SKM-1 (cell line): ENCODE measurements at regions not wholly inside any gene's neighbourhood (a gene's known extent, or its start where the extent isn't known, plus 50 kb on each side); places are given as distances from the start of the nearest gene placed in this dataset.
"Not testable (repeated sequence)": the region's sequence is repeated elsewhere in the genome, so short reads cannot be mapped to it uniquely, and the experiment has no call there.

Experiments
- DNase-seq: peaks from one replicate; lab custom pipeline; 2025; ENCODE audit not compliant: unreplicated experiment; lab: John Stamatoyannopoulos, UW

DNA sequence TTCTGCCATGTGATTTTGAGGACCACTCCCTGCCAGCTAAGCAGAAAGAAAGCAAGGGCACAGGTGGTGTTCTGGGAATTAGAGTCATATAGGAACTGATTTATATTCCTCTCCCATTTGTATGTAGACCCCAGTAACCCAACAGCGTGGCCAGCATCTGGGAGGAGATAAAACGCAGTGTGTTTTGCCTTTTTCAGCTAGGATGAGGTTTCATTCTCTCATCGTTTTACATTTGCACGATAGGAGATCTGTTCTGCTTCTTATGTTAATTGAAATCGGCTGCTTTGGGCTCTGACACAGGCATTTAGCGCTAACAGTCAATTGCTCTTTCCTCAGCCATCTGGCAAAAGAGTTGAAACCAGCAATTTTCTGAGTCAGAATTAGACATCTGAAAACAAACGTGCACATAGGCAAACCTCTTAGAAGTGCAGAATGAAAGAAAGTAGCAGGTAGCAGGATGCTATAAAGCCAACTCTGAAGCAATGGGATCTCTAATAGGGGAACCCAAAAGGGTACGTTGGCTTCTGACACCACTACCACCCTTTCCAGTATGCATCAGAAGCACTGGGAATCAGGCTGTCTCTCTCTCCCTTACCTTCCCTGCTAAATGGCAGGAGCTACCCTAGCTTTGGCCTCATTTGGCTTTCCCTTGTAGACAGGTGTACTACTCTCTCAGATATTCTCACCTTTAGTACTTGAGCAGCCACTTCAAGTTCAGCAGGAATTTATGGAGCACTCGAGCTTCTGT, 219.1 kb downstream of the PHLDA1 start:
- no peak for DNase-seq

DNA sequence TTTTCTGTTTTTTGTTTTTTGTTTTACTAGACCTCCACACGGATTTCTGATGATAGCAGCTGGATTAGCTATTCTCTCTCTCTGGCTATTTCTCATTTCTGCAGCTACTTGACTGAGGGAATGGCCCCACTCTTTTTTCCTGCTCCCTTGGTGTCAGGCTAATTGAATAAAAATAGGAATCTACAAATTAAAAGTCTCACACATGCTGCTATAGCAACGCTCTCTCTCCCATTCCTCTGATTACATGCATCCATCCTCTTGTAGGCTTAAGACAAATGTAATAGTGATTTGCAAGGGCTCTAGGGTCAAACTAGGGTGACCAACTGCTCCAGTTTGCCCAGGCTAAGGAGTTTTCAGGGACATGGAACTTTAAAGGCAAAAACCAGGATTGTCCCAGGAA, 221.8 kb downstream of the PHLDA1 start:
- no peak for DNase-seq

DNA sequence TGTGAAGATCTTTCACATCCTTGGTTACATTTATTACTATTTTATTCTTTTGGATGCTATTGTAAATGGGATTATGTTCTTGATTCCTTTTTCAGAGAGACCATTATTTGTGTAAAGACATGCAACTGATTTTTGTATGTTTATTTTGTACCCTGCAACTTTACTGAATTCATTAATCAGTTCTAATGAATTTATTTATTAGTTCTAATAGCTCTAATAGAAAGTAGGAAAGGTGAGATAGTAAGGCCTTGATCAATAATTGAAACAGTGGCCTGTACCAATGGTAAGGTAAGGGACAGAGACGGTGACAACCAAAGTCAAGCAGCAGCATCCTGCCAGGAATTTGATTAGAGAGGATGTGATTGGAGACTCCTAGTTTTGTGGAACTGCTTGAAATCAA, 224.1 kb downstream of the PHLDA1 start:
- DNase-seq, result no peak

DNA sequence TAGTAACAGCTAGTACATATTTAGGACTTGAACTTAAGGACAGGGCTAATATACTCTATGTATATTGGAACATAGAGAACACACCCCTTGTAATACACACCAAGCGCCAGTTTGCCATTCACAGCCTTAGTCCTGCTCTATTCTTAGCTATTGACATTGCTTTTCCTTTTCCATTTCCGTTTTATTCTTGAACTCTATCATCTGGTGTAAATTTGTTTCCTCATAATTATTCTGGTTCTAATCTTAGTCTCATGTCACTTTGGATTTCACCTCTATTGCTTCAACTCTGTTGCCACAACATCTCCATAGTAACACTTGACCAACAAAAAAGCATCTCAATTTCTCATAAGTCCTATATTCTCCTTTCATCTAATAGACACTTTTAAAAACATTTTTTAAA, 225.7 kb downstream of the PHLDA1 start:
- DNase-seq, result no peak

DNA sequence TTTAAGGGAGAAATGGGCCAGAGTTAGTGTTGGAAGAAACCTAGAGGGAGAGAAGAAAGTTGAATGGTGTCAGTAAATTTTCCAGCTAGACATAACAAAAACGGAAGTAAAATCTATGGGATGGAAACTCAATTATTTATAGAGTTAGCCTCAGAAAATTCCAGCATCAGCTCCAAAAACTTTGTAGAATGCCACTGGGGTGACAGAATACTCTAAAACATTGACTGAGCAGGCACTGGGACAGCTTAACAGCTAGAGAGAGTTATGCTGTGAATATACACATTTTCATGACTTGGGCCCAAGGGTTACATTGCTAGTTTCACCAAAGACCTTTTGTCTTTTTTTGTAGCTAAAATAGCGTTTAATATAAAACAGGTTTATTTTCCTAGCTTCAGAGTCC, 226.3 kb downstream of the PHLDA1 start:
- no peak for DNase-seq

DNA sequence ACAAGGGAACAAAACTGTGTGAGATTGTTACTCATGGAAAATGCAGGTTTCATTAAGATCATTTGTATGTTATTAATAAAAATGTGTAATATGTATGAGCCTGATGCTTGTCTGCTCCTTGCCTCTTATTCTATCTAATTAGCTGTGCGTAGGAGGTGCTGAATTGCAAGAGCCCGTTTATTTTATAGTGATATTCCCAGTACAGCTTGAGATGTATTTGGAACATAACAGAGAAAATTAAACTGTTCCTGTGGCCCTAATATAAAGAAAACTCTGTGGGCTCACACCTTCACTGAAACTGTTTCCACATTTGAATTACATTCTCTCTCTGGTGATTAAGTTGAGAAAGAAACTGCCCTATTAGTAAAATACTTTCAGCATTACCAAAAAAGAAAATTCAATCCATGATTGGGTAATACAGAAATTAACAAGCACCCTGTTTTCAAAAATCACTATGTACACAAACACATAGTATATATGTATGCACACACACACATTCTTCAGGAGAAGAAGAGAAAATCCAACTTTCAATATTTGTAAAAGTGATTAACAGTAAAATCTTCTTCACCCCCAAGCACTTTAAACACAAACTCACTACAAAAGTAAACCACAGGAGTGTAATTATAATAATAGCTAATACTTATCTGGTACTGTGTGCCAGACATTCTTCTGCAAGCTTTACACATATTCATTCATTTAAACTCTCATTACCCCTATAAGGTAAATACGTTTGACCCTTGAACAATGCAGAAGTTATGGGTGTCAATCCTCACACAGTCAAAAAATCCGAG, 233.2 kb downstream of the PHLDA1 start:
- DNase-seq, result no peak

DNA sequence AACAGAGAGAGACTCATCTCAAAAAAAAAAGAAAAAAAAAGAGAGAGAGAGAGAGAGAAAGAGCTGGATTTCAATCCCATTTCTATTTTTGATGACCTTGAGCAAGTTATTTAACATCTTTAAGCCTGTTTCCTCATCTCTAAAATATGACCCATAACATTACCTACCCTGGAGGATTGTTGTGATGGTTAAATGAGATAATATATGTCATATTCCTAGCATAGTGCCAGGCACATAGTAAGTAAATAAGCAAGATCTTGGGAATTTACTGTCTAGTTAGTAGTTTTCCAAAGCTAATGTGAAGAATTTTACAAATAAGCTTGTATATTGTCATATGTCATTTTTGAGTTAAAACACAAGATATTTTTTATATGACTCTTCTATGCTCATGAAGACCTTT, 236.5 kb downstream of the PHLDA1 start:
- no peak for DNase-seq

DNA sequence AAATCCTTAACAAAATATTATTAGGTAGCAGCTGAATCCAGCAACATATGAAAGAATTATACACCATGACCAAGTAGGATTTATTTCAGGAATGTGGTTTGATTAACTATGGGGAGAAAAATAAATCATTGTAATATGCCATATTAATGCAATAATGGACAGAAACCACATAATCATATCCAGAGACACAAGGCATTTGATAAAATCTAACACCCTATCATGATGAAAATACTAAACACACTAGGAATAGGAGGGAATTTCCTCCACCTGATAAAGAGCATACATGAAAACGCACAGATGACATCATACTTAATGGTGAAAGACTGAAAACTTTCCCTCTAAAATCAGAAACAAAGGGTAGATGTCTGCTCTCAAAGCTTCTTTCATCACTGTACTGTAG, 238.9 kb downstream of the PHLDA1 start:
- no peak for DNase-seq

DNA sequence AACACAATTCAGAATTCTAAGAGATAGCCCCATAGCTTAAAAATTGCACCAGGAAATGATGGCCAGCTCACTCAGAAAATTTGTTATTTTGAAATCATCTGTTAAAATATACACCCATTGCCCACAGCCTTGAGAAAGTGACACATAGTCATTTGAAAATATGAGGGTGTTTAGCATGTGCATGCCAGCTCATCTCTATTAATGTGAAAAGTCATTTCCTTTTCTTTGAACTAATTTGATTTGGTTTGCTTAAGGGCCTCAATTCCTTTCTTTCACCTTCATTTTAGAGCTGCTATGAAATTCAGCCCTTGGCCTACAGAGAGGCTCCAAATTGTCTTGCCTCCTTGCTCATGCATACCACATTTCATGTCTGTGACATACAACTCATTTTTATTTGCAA, 241.4 kb downstream of the PHLDA1 start:
- no peak for DNase-seq

DNA sequence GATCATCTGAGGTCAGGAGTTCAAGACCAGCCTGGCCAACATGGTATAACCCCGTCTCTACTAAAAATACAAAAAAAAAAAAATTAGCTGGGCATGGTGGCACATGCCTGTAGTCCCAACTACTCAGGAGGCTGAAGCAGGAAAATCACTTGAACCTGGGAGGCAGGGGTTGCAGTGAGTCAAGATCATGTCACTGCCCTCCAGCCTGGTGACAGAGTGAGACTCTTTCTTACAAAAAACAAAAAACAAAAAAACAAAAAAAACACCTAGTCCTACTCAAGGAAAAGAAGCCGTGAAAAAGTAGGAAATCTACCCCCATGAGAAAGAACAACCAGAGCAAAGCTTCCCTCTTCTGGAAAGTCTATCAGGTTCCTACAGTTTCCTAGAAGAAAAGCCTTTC, 244.4 kb downstream of the PHLDA1 start:
- DNase-seq, result not testable (repeated sequence)

DNA sequence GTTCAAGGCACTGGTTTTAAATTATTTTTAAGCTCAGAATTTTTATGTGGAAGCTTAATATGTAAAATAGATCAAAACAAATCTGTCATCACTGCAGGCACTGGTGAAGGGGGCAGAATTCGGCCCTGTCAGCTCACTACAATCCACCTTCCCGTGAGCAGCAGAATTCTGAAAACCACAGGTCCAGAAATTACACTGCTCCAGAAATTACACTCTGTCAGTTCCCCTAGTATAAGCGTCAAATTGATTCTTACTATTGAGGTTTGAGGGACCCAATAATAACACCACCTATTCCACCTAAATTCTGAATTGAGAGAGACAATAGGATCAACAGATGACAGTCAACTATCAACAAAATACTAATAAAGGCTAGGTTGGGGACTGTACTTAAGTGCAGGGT, 245.5 kb downstream of the PHLDA1 start:
- DNase-seq, result no peak

DNA sequence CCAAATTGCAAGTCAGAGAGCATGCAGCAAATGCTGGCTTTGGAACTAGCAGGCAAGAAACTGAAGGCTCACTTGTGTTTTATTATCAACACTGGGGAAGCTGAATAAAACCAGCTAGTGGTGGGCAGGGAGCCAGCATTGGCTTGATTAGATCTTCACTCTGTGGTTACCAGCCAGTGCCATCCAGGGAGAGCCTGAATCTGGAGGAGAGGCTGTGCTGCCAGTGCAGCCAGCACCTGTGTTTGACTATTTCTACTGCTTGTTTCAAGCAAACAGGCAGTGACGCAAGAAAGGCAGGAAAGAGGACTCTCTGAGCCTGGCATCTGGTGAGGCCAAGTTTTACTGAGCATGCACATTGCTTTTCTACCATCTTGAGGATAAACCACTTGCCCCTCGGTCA, 247.0 kb downstream of the PHLDA1 start:
- no peak for DNase-seq

DNA sequence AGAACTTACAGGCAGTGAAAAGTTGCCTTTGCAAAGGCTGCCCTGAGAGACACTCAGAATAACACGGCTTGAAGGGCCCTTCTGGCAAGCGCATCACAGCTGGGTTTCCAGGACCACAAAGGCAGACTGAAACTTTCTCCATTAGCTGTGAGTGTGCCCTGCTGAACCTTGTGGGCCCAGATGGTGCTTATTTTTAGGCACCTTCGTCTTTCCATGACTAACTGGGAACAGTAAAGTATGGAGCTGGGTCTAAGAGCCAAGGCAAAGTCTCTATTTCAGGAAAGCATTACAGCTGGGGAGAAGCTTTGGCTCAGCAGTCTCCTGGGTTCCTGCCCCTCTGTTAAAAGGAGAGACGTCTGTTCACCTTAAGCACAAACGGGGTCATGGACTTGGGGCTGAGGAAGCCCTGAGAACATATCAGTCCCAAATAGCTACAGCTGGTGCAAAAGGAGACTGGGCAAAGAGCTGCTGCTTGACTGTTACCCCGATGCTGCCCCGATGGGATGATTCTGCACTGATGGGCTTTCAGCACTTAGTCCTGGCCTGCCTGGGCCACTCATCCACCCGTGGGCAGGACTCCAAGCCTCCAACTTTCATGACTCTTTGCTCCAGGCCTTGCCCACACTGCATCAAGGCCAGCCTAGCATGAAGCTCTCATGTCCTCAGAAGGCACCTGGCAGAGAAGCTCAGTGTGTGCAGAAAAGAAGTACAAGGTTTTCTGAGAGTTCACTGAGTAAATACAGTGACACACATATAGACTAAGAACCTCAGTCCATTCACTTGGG, 248.3 kb downstream of the PHLDA1 start:
- DNase-seq, result no peak

DNA sequence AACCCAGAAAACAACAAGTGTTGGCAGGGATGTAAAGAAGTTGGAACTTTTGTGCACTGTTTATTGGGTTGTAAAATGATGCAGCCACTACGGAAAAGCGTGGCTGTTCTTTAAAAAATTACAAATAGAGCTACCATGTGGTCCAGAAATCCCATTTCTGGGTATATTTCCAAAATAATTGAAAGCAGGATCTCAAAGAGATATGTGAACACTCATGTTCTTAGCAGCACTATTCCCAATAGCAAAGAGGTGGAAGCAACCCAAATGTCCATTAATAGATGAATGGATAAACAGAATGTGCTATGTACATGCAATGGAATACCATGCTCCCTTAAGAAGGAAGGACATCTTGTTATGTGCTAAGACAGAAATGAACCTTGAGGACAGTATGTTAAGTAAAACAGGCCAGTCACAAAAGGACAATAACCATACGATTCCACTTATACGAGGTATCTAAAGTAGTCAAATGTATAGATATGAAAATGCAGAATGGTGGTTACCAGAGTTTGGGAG, 249.5 kb downstream of the PHLDA1 start:
- DNase-seq, result no peak

DNA sequence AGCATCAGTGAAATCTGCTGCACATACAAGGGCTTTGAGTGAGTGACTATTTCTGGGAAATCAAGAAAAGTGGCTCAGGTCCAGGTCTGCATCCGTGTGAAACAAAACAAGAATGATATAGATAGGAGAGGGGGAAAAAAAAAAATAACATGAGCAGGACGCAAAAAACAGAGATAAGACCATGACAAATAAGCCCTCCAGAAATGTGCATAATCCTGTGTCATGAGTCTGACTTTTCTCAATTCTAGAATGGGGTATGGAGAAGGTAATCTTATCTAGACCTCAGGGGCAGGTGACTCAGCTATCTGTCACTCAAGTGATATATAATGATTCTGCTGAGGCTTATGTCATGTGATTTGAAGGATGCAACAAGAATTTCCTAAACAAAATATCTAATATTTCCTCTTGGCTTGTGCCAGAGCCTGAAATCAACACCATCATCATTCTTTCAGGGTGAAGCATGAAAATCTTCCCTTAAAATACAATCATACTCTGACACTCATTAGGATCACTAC, 250.0 kb downstream of the PHLDA1 start:
- no peak for DNase-seq

DNA sequence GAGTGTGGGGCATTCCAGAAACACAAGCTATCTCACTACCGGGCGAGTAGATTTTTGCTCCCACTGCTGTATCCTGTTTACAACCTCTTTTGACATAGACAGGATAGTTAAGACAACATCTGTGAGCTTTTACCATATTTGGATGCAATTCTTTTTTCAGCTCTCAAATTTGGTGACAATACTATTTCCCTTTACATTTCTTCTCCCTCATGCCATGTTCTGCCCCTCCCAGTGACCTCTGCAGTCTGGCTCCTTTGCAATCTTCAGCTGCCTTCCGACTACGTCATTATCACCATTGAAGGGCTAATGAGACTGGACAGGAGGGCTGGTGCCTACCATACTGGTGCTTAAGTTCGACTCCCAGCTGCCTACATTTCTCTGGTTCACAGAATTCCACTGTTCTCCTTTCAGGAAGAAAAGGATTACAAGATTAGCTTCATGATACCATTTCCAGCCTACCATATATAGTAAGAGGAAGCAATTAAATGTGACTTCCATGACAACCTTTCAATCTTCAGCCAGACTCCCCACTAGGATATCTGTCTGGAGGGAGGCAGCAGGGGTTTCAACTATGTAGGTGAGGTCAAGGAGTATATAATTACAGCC, 251.6 kb downstream of the PHLDA1 start:
- DNase-seq, result no peak

DNA sequence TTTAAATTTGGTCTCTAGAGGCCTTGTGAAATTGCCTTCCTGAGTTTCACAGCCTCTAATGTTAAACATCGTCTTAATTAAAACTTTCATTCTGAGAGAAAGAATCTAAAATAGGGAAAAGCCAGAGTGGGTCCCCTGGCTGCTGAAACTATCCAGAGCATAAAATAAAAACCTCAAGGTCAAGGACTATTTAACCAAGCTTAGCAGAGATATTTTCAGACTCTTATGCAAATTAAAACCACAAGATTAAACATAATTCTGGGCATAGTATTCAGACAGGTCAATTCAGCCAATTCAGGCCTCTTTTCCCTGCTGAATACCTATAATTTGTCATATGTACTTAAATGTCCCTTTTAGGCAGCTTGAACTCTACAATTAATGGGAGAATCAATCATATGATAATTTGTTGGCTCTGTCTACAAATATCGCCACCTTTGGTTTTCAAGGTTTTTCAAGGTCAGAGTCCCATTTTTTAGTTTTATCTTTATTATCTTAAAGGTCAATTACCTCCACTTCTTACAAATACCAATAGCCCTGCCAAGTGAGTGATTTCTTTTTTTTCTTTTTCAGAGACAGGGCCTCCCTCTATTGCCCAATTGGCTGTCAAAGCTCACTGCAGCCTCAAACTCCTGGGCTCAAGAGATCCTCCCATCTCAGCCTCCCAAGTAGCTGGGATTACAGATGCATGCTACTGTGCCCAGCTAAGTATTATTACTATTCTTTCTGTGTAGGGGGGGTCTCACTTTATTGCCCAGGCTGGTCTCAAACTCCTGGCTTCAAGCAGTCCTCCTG, 257.1 kb downstream of the PHLDA1 start:
- no peak for DNase-seq

DNA sequence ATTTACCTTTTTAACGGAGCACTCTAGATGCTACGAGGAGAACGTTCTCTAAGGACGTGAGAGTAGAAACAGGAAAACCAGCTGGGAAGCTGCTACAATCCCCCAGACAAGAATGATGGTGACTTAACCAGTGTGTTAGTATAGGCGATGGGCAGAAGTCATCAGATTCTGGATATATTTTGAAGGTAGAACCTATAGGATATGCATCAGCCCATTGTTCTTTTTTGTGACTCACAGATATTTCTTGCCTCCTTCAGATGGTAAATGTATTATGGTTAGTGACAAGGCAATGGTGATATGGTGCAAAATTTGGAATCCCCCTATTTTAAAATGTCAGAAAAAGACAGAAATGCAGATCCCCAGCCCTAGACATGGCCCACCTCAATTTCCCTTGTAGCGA, 258.2 kb downstream of the PHLDA1 start:
- DNase-seq, result no peak

DNA sequence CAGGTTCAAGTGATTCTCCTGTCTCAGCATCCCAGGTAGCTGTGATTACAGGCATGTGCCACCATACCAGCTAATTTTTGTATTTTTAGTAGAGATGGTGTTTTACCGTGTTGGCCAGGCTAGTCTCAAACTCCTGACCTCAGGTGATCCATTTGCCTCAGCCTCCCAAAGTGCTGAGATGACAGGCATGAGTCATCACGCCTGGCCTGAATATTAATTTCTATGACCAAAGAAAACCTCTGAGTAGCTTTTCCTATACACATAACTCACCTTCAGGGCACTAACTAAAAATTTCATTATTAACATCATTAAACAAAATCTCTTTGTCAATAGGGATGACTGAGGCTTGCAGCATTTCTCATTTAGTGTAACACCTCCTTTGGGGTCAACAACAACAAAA, 259.6 kb upstream of the KRR1 start:
- no peak for DNase-seq

DNA sequence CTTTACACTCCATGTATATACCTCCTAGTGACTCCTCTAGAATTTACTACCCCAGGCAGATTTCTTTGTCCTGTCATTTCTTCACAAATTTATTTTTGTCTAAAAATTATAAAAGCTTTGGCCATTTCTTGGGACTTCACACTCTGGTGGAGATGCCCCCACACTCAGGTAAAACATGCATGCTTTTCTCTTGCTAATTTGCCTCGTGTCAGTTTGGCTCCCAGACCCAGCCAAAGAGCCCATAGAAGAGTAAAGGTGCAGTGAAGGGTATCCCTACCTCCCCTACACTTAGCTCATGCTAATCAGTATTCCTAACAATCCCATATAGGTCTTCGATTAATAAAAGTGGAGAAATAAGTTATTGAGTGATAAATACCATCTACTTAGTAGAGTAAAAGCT, 256.5 kb upstream of the KRR1 start:
- DNase-seq, result no peak
